Astrocyte (in vitro differentiated cells and primary cell): ENCODE measurements at regions not wholly inside any gene's neighbourhood (a gene's known extent, or its start where the extent isn't known, plus 50 kb on each side); places are given as distances from the start of the nearest gene placed in this dataset.

Experiments used
- DNase-seq: peaks from one replicate; pipeline ENCODE4 v3.0.0-alpha.2; 2010; ENCODE audit warnings: low read depth
- FAIRE-seq: peaks from 2 replicates; lab custom pipeline; 2011; peaks lifted over from hg19 to GRCh38; lab: Jason Lieb, UNC
- H2AFZ ChIP-seq: 2 replicates; pipeline ENCODE4 v1.6.0; 2012; ENCODE audit warnings: low read depth, low read length, inconsistent platforms
- H3K27ac ChIP-seq: 2 replicates; pipeline ENCODE4 v1.5.1; 2011; ENCODE audit warnings: low read depth, low read length, inconsistent platforms
- H3K27me3 ChIP-seq: 2 replicates; pipeline ENCODE4 v1.6.0; 2011; ENCODE audit warnings: low read length, inconsistent platforms; ENCODE audit not compliant: insufficient read depth
- H3K36me3 ChIP-seq: 2 replicates; pipeline ENCODE4 v1.5.1; 2011; ENCODE audit warnings: low read length, inconsistent platforms; ENCODE audit not compliant: insufficient read depth
- H3K4me1 ChIP-seq: 2 replicates; pipeline ENCODE4 v1.5.1; 2011; ENCODE audit warnings: low read length, inconsistent platforms; ENCODE audit not compliant: insufficient read depth
- H3K4me2 ChIP-seq: 2 replicates; pipeline ENCODE4 v1.6.0; 2012; ENCODE audit warnings: low read length, inconsistent platforms
- H3K4me3 ChIP-seq: 2 replicates; pipeline ENCODE4 v1.5.1; 2011; ENCODE audit warnings: low read depth, mild to moderate bottlenecking, low read length, inconsistent platforms; ENCODE audit not compliant: insufficient read depth
- H3K79me2 ChIP-seq: 2 replicates; pipeline ENCODE4 v1.6.0; 2012; ENCODE audit warnings: mild to moderate bottlenecking, low read length, inconsistent platforms; ENCODE audit not compliant: insufficient read depth
- H3K9ac ChIP-seq: 2 replicates; pipeline ENCODE4 v1.6.0; 2012; ENCODE audit warnings: mild to moderate bottlenecking, low read length, inconsistent platforms
- H3K9me3 ChIP-seq: 2 replicates; pipeline ENCODE4 v1.5.1; 2012; ENCODE audit warnings: low read depth, mild to moderate bottlenecking, low read length, inconsistent platforms; ENCODE audit not compliant: insufficient read depth
- H4K20me1 ChIP-seq: 2 replicates; pipeline ENCODE4 v1.6.0; 2012; ENCODE audit warnings: low read length, inconsistent platforms; ENCODE audit not compliant: insufficient read depth
- H3K27ac Mint-ChIP-seq: one replicate; pipeline ENCODE4 v1.8.0; 2021; ENCODE audit warnings: mild to moderate bottlenecking, mixed read lengths; ENCODE audit not compliant: unreplicated experiment
- H3K27me3 Mint-ChIP-seq: one replicate; pipeline ENCODE4 v1.8.0; 2021; ENCODE audit warnings: low read depth, mixed read lengths; ENCODE audit not compliant: unreplicated experiment
- H3K36me3 Mint-ChIP-seq: one replicate; pipeline ENCODE4 v1.8.0; 2021; ENCODE audit warnings: low read depth, mixed read lengths; ENCODE audit not compliant: unreplicated experiment
- H3K4me1 Mint-ChIP-seq: one replicate; pipeline ENCODE4 v1.8.0; 2021; ENCODE audit warnings: low read depth, mixed read lengths; ENCODE audit not compliant: unreplicated experiment
- H3K4me3 Mint-ChIP-seq: one replicate; pipeline ENCODE4 v1.8.0; 2021; ENCODE audit warnings: mild to moderate bottlenecking, moderate library complexity, mixed read lengths; ENCODE audit not compliant: unreplicated experiment
- H3K9me3 Mint-ChIP-seq: one replicate; pipeline ENCODE4 v1.8.0; 2021; ENCODE audit warnings: mild to moderate bottlenecking, mixed read lengths; ENCODE audit not compliant: unreplicated experiment
- EZH2 ChIP-seq: IDR thresholded peaks from 2 replicates; pipeline ENCODE4 v1.6.1; 2012; ENCODE audit warnings: mild to moderate bottlenecking, low read length, inconsistent platforms; ENCODE audit not compliant: insufficient read depth
- TF ChIP-seq, protein P1 (sequence below): IDR thresholded peaks from 2 replicates; pipeline ENCODE4 v1.5.1; 2011; ENCODE audit warnings: low read depth, mild to moderate bottlenecking, inconsistent platforms, low read length, moderate library complexity; ENCODE audit not compliant: insufficient read depth

DNA sequence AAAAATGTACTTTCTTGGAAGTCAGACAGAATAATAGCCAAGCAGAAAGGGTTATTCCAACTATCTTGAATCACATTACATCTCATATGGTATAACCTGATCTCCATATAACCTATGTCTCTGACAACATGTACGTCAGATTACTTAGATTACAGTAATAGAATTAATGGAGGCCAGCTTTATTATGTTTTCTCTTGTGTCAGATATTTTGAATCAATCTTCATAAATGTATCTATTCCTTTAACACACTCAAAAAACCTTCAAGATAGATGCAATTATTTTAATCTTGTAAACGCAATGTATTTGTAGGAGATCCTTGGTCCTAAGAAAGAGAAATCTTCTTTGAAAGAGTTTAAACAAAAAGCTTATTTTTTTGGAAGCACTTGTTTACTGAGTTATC lies 188.4 kb upstream of the KLF12 start:
- Histone ChIP-seq H3K9me3 (no peaks in the 10 kb centered on the region), H3K9ac (no peak overlapping the region), H3K27ac (no peak overlapping the region), H3K4me1 (peaks cover 5% of the 10 kb centered on the region), H4K20me1 (no peaks in the 10 kb centered on the region), H3K79me2 (no peaks in the 10 kb centered on the region), H3K27me3 (no peaks in the 10 kb centered on the region), H3K36me3 (no peaks in the 10 kb centered on the region), H3K4me3 (no peak overlapping the region), H3K4me2 (no peak overlapping the region), H2AFZ (no peak overlapping the region)
- no peaks in the 10 kb centered on the region for H3K27me3 Mint-ChIP-seq
- peaks cover 4% of the 10 kb centered on the region for H3K4me1 Mint-ChIP-seq
- DNase-seq: no peak
- H3K36me3 Mint-ChIP-seq: no peaks in the 10 kb centered on the region
- peaks cover 2% of the 10 kb centered on the region for H3K9me3 Mint-ChIP-seq
- no peak for TF ChIP-seq EZH2
- TF ChIP-seq, protein P1, sequence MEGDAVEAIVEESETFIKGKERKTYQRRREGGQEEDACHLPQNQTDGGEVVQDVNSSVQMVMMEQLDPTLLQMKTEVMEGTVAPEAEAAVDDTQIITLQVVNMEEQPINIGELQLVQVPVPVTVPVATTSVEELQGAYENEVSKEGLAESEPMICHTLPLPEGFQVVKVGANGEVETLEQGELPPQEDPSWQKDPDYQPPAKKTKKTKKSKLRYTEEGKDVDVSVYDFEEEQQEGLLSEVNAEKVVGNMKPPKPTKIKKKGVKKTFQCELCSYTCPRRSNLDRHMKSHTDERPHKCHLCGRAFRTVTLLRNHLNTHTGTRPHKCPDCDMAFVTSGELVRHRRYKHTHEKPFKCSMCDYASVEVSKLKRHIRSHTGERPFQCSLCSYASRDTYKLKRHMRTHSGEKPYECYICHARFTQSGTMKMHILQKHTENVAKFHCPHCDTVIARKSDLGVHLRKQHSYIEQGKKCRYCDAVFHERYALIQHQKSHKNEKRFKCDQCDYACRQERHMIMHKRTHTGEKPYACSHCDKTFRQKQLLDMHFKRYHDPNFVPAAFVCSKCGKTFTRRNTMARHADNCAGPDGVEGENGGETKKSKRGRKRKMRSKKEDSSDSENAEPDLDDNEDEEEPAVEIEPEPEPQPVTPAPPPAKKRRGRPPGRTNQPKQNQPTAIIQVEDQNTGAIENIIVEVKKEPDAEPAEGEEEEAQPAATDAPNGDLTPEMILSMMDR: no peak
- no peak overlapping the region for H3K27ac Mint-ChIP-seq
- H3K4me3 Mint-ChIP-seq: no peak overlapping the region
- no peak for FAIRE-seq

DNA sequence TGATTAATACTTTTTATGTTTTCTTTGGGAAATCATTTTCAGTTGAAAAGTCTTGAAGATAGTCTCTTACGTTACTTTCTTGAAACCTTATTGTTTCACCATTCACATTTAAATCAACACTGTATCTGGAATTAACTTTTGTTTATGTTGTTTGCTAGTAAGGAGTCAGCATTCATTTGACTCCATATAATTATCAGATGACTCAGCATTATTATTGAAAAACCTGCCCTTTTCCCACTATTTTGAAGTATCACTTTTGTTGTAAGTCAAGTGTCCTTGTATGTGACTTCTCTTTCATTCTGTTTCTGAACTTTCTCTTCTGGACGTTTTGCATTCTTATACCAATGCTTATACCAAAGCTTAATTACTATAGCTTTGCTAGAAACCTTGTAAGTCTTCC lies 186.1 kb upstream of the KLF12 start:
- H3K9me3 Mint-ChIP-seq: no peaks in the 10 kb centered on the region
- no peaks in the 10 kb centered on the region for H3K27me3 Mint-ChIP-seq
- Histone ChIP-seq H3K9ac (no peak overlapping the region), H3K27me3 (no peaks in the 10 kb centered on the region), H3K9me3 (no peaks in the 10 kb centered on the region), H3K4me2 (no peak overlapping the region), H3K79me2 (no peaks in the 10 kb centered on the region), H3K4me3 (no peak overlapping the region), H3K4me1 (peaks cover 1% of the 10 kb centered on the region), H2AFZ (no peak overlapping the region), H3K36me3 (no peaks in the 10 kb centered on the region), H3K27ac (no peak overlapping the region), H4K20me1 (no peaks in the 10 kb centered on the region)
- FAIRE-seq (no peak), DNase-seq (no peak)
- TF ChIP-seq, protein P1: no peak
- no peak for TF ChIP-seq EZH2
- peaks cover 6% of the 10 kb centered on the region for H3K4me1 Mint-ChIP-seq
- H3K4me3 Mint-ChIP-seq: no peak overlapping the region
- no peak overlapping the region for H3K27ac Mint-ChIP-seq
- no peaks in the 10 kb centered on the region for H3K36me3 Mint-ChIP-seq

DNA sequence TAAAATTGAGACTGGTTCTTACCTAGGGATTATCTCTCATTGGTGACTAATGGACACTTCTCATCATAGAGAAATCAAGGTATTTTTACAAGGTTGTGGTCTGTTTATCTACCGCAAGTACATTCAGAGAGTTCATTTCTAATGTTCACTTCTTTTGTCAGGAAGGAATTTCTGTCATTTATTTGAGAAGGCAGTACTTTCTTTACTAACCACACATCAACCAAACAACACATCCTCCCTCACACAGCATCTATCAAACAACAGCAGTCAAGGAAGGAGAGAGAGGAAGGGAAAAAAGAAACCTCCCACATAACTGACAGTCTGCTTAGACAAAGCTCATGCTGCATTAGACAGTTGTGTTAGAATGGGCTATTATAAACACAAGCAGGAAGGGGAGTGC lies 182.3 kb upstream of the KLF12 start:
- no peaks in the 10 kb centered on the region for H3K4me1 ChIP-seq
- H3K4me3 Mint-ChIP-seq: no peak overlapping the region
- H3K79me2 ChIP-seq: no peaks in the 10 kb centered on the region
- H2AFZ ChIP-seq: no peak overlapping the region
- TF ChIP-seq, protein P1: no peak
- TF ChIP-seq EZH2: no peak
- no peaks in the 10 kb centered on the region for H4K20me1 ChIP-seq
- no peaks in the 10 kb centered on the region for H3K9me3 Mint-ChIP-seq
- no peak overlapping the region for H3K4me2 ChIP-seq
- H3K27me3 Mint-ChIP-seq: no peaks in the 10 kb centered on the region
- H3K27me3 ChIP-seq: no peaks in the 10 kb centered on the region
- DNase-seq (peak; percentile 76), FAIRE-seq (peak; percentile 9)
- H3K9ac ChIP-seq: no peak overlapping the region
- H3K27ac ChIP-seq: no peak overlapping the region
- no peak overlapping the region for H3K4me3 ChIP-seq
- H3K36me3 Mint-ChIP-seq: no peaks in the 10 kb centered on the region
- no peak overlapping the region for H3K27ac Mint-ChIP-seq
- H3K4me1 Mint-ChIP-seq: peaks cover 2% of the 10 kb centered on the region
- H3K36me3 ChIP-seq: no peaks in the 10 kb centered on the region
- no peaks in the 10 kb centered on the region for H3K9me3 ChIP-seq
